ELR (cell line): ENCODE measurements at regions not wholly inside any gene's neighbourhood (a gene's known extent, or its start where the extent isn't known, plus 50 kb on each side); places are given as distances from the start of the nearest gene placed in this dataset.

Experiments used
- DNase-seq: peaks from one replicate; pipeline ENCODE4 v3.0.0-alpha.2; 2015; ENCODE audit warnings: low read depth

DNA sequence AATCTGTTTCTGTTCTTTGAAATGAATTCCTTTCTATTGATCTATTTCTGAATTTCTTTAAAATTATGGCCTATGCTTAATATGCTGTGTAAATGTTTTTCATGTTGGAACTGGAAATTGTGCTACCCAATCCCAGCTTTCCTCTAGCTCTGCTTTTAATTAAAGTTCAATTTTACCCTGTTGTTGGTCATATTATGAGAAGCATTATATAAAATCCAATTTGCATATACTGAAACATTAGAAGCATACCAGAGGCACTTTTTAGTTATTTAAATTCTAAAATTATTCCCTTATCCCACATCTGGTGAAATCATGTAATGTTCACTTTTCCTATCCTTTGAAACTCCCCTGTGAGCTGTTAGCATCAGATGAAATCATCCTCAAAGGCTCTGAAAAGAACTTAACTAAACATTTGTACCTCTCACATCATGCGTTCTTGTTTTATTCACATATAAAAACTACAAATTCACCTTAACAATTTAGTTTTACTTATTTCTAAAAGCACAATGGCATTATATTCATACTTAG is 160.6 kb upstream of the COL21A1 start:
- DNase-seq = no peak

DNA sequence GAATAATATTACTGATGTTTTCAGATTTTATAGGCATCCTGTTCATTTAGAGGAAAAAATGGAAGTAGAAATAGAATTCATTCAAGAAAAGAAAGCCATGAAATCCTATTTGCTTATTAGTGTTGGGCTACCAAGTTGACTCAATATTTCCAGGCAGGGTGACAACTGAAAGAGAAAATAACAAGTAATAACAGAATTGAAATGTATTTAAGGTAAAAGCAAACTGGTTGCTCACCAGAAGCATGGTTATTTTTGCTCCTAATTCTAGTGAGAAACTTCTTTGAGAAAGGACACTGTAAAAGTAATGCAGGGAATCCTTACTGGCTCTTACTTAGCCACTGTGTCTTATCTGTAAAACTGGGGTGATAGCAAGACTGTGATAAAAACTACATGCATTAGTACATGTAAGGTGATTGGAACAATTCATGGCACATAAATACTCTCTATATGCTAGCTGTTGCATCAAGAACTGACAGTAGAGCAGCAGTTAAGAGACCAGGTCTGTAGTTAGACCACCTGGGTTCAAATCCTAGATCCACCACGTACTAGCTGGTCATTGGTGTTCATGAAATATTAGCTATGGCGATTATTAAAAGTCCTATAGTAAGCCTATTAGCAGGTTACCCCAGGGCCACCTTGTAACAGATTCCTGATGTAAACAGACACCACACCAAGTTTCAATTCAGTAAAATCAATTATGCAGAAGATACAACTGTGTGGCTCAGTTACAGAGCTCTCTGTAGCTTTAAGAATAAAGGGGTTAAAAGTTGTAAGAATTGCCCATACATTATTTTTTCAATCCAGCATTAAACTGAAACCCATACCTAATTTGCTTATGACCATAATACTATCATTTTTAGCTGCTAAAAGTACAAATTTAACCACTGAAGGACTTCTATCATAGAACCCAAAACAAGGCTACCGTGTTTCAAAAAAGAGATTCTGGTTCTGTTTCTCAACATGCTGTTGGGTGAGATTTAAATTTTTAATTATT is 159.2 kb upstream of the COL21A1 start:
- DNase-seq = no peak

DNA sequence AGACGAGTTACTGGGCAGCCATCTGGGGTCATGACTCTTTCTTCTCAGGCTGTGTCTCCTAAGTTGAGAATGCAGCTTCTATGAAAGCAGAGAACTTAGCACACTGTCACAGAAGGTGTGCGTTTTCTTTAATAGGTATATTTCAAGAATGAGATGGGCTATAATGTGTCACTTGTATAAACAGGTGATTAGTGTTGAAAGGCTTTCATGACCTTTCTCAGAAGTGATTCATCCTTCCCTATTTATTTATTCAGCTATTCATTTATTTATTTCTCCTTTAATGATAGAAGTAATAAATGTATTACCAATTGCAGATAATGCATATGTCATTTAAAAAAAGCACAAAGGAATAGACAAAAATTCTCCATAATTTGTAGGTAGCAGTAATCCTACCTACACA is 157.2 kb upstream of the COL21A1 start:
- no peak for DNase-seq

DNA sequence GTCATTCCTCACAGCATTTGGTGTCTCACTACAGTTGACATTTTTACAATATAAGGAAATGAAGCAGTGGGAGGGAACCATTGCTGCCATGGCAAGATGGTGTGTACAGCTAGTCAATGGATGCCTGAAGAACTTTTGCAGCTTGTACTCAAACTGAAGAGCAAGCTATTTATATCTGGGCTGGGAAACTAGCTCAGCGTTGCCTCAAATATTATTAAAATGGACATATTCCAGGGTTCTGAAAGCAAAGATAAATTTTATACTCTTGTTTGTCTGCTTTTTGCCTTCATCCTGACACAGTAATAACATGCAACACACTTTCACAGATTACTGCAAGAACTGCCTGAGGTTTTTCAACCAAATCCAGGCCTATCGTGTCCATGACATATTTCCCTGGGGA is 156.4 kb upstream of the COL21A1 start:
- DNase-seq = no peak

DNA sequence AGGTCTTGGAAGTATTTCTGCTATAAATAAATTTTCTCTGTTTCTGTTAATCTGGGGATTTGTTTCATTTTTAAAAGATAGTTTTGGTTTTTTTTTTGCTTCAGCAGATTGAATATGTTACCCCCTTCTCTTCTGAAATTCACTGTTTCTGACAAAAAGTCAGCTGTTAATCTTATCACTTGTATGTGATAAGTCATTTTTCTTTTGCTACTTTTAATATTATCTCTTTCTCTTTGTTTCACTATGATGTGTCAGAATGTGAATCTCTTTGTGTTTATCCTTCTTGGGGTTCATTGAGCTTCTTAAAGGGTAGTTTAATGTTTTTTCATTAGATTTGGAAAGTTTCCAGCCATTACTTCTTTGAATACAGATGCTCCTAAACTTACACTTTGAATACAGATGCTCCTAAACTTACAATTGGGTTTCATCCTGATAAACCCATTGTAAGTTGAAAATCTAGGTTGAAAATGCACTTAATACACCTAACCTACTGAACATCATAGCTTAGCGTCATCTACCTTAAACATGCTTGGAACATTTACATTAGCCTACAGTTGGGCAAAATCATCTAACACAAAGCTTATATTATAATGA is 154.2 kb upstream of the COL21A1 start:
- DNase-seq = no peak

DNA sequence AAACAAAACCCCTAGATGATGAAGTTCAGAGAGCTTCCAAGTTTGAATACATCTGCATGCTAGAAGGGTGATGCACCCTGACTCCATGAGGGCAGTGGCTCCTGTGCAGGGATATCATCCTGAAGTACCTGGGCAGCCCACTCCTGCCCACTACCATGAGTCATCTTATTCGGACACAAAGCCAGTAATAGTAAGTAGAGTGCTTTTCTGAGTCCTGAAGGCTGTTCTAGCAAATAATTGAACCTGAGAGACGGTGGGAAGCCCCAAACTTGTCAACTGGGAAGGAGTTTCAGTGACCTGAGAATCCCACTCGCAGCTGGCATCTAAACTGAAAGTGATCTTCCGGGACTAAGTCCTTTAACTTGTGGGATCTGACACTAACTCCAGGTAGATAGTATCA is 152.9 kb upstream of the COL21A1 start:
- no peak for DNase-seq

DNA sequence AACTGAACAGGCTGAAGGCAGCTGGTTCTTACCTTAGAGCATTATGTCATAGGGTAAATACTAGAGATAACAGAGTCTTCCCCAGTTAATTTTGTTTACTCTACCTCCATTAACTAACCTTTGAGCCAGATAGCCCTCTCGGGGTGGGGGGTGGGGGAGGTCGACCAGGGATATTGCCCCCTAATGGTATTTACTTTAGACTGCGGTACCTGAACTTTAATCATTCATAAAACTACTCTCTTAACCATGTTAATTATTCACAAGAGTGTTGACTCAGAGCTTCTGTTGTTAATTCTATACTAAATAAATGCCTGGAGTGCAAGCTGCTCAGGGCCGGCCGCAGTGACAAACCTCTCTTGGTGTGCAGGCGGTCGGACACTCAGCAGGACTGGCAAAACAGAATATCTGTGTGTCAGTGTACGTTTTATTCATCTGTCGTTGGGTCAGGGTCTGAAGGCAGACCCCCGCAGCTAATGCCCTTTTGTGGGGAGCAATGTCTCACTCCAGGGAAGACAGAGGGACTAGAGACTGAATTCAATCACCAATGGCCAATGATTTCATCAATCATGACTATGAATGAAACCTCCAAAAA is 152.4 kb upstream of the COL21A1 start:
- no peak for DNase-seq

DNA sequence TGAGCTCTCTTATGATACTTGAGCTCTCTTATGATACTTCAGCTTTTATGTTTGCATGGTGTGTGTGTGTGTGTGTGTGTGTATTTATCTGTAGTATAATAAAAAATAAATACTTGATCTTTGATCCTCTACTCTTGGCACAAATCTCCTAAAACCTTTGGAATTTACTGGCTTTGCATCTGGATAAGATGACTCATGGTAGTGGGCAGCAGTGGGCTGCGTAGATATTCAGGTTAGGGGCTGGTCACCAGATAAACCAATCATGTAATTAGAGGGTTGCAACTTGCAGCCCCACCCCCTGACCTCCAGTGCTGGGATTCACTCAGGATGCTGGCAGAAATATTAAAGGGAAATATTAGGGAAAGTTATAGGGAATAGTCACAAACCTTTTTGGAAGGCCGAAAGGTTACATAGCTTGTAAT is 151.9 kb upstream of the COL21A1 start:
- DNase-seq = peak; percentile 36

DNA sequence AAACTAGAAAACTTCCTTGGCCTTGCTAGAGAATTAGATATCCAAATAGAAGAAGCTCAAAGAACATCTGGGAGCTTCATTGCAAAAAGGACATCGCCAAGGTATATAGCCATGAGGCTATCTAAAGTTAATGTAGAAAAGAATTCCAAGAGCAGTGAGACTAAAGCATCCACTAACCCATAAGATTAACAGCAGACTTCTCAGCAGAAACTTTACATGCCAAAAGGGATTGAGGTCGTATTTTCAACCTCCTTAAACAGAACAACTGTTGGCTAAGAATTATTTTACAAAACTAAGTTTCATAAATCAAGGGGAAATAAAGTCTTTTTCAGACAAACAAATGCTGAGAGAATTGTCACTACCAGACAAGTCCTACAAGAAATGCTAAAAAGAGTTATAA is 149.1 kb upstream of the COL21A1 start:
- DNase-seq = no peak

DNA sequence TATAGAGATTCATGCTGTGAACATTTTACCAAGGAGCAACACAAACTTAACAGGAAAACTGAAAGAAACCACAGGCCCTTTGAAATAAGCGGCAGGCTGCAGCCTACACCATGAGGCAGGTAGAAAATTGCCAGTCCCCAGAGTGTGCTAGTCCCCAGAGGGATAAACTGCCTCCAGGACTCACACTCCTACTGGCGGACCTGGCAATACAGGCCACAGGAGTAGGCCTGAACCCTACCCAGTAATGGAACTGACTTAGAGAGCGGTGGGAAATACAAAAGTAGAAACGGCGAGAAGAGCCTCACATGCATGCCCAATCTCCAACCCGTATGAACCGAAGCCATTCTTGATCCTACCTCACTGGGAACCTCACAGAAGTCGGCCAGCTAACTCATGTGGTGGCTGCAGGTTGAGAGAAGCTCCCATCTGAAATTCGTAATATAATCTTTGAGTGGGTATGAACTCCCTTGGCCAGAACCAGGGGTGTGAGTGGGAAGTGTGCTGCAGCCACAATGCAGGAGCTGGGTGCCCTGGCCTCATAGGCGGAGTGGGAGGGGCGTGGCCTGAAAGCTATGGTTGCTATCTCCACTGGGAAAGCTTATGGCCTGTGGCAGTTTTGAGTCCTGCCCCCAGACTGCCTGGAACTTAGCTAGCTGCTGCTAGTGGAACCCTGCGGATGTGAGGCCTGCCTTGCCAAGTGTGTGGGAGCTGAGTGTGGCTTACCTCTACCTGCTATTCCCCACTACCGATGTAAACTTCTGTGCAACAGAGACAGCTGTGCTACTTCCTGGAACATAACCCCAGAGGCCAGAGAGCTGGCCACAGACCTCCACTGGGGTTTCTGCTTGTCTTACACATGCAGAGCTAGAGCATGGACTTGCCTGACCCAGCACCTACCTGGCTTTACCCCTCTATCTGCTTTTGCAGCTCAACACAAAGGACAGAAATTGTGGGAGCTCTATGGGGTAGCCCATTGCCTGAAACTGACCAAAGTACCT is 146.5 kb upstream of the COL21A1 start:
- no peak for DNase-seq

DNA sequence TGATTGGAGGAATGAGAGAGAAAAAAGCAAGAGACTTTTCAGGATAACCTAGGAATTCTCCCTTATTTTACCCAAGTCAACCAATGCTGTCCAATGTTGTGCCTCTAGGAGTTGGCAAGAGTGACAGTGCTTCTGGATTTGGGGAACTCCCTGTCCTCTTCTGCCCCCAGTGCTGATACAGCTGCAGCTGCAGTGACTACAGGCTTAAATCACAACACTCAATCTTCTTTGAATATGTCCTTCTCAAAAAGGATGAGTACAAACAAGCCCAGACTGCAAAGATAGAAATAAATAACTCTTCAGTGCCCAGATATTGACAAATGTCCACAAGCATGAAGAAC is 141.0 kb upstream of the COL21A1 start:
- DNase-seq = no peak

DNA sequence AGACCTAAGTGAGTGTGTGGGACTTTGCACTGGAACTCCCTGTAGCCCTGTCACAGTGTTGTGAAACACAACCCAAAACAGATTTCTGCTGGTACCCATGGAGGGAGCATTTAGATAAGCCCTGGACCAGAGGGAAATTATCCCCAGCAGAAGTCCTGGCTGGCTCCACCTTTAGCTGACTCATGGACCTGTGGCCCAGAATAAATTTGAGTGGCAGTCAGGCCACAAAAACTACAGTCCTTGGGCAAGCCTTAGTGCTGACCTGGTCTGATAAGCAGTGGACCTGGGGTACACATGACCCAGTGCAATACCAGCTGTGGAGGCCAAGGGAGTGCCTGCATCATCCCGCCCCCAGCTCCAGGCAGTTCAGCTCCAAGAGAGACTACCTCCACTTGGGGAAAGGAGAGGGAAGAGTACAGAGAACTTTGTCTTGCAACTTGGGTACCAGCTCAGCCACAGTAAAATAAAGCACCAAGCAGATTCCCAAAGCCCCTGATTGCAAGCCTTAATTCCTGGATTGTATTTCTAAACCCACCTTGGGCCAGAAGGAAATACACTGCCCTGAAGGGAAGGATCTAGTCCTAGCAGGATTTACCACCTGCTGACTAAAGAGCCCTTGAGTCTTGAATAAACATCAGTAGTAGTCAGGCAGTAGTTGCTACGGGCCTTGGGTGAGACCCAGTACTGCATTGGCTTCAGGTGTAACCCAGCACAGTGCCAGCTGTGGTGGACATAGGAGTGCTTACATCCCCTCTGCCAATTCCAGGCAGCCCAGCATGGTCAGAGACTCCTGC is 140.4 kb upstream of the COL21A1 start:
- DNase-seq = no peak

DNA sequence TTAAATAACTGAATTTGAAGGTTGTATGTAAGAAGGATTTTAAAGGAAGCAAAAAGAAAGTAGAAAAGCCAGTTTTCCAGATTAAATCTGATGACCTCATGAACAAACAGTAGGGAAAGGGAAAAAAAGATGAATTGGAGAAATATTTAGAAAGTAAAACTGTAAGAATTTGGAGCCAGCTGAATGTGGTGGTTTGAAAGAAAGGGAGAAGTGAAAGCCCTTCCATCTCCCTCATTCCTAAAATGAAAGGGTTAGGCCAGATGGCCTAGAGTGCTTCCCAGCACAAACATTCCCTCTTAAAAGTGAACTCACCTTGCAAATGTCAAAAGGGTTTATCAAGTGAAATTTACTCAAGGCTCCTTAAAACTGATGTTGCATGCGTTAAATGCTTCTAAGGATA is 139.3 kb upstream of the COL21A1 start:
- no peak for DNase-seq

DNA sequence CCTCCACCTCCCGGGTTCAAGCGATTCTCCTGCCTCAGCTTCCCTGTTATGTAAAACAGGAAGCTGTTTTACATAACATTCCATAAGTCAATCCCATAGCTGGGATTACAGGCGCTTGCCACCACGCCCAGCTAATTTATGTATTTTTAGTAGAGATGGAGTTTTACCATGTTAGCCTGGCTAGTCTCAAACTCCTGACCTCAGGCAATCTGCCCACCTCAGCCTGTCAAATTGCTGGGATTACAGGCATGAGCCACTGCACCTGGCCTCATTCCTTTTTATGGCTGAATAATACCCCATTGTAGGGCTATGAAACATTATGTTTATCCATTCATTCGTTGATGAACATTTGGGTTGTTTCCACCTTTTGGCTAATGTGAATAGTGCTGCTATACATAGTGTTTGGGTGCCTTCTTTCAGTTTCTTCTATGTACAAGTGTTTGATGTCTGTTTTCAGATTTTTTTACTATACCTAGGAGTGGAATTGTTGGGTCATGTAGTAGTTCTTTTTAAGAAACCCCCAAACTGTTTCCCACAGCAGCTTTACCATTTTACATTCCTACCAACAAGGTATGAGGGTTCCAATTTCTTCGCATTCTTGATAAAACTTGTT is 138.7 kb upstream of the COL21A1 start:
- no peak for DNase-seq

DNA sequence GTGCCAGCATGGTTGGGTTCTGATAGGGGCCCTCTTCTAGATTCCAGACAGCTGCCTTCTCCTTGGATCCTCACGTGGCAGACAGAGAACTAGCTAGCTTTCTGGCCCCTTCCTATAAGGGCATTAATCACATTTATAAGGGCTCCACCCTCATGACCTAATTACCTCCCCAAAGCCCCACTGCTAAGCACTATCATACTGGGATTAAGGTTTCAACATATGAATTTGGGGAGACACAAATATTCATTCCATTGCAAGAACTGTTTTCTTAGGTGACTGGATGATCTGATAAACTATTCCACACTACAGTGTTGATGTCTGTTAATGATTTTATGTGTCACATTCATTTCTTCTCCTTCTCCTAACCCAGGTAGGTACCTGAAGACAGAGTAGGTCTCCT is 135.8 kb upstream of the COL21A1 start:
- no peak for DNase-seq

DNA sequence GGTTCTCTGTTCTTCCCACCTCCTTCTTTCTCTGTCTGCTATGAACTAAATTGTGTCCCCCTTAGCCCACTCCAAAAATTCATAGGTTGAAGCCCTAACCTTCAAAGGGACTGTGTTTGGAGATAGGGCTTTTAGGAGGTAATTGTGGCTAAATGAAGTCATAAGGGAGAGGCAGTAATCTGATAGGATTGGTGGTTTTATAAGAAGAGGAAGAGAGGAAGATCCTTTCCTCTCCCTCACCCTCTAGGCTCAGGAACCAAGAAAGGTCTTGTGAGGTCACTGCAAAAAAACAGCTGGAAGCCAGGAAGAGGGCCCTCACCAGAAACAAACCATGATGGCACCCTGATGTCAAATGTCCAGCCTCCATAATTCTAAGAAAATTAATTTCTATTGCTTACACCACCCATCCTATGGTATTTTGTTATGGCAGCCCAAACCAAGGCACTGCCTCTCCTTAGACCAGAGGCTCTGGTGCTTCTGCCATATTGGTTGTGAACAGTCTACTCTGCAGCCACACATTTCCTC is 135.1 kb upstream of the COL21A1 start:
- no peak for DNase-seq

DNA sequence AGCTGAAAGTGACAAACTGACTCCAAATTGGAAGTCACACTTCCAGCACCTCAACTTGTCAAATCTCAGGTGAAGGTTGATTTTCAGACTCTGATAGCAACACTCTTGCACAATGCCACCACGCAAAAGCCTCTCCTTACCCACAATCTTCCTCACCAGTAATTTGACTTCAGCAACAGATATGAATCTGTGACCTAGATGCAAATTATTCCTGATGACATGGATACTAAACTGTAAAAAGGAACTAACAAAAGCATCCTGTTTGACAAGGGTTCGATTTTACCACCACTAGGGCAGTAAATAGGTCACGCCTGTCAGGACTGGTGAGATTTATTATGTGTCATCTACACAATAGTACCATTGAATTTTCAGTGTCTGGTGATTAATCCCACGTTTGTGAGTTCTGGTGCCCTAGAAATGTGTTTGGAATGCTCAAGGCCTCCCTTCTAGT is 134.4 kb upstream of the COL21A1 start:
- DNase-seq = peak; percentile 29

DNA sequence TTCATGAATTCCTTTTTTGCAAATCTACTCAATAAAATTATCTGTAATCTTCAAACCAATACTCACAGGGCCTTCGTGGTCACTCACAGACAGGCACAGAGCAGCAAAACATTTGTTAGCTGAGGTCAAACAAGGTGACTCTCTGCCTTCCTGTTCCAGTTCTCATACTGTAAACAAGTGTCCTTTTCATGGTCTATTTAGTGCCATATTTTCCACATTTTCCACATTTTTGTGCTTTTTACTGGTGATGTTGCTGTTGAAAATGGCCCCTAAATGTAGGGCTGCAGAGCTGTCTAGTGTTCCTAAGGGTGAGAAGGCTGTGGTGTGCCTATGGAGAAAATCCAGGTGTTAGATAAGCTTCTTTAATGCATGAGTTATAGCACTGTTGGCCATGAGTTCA is 133.1 kb upstream of the COL21A1 start:
- DNase-seq = no peak

DNA sequence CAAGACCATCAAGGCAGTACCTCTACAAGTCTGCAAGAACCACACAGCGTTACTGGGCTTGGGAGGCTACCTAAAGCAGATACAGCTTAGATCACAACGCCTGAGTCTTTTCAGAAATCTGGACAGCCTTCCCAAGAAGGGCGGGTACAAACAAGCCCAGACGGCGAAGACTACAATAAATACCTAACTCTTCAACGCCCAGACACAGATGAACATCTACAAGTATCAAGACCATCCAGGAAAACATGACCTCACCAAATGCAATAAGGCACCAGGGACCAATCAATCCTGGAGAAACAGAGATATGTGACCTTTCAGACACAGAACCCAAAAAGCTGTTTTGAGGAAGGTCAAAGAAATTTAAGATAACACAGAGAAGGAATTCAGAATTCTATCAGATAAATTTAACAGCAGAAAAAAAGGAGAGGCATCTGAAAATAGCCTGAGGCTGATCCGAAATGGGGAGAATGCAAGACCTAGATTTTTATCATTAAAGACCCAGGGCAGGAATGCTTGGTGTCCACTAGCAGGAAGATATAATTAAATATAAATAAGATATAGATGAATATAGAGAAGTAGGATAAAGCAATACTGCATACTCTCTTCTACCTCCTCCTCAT is 131.7 kb upstream of the COL21A1 start:
- DNase-seq = no peak

DNA sequence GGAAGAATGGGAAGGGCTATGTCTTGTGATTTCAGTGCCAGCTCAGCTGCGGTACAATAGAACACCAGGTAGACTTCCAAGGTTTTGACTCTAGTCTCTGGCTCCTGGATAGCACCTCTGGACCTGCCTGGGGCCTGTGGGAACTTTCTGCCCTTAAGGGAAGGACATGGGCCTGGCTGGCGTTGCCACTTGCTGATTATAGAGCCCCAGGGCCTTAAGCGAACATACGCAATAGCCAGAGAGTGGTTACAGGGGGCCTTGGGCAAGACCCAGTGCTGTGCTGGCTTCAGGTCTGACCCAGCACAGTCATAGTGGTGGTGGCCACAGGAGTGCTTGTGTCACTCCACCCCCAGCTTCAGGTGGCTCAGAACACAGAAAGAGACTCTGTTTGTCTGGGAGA is 131.1 kb upstream of the COL21A1 start:
- no peak for DNase-seq
